HUES48 (cell line): ENCODE measurements at regions not wholly inside any gene's neighbourhood (a gene's known extent, or its start where the extent isn't known, plus 50 kb on each side); places are given as distances from the start of the nearest gene placed in this dataset.
"Not testable (repeated sequence)": the region's sequence is repeated elsewhere in the genome, so short reads cannot be mapped to it uniquely, and the experiment has no call there.

Source experiments
- H3K27ac ChIP-seq: one replicate; pipeline ENCODE4 v1.7.0; 2013; ENCODE audit warnings: low read depth, low read length, inconsistent platforms
- H3K27me3 ChIP-seq: 2 replicates; pipeline ENCODE4 v1.6.1; 2013; ENCODE audit warnings: mild to moderate bottlenecking, low read length; ENCODE audit not compliant: control insufficient read depth, insufficient read depth
- H3K36me3 ChIP-seq: 2 replicates; pipeline ENCODE4 v1.6.1; 2013; ENCODE audit warnings: low read length; ENCODE audit not compliant: control insufficient read depth, insufficient read depth
- H3K4me1 ChIP-seq: 2 replicates; pipeline ENCODE4 v1.6.1; 2013; ENCODE audit warnings: mild to moderate bottlenecking, low read length; ENCODE audit not compliant: control insufficient read depth, insufficient read depth
- H3K4me3 ChIP-seq: 2 replicates; pipeline ENCODE4 v1.5.1; 2013; ENCODE audit warnings: mild to moderate bottlenecking, low read depth, low read length
- H3K9ac ChIP-seq: 2 replicates; pipeline ENCODE4 v1.6.1; 2013; ENCODE audit warnings: mild to moderate bottlenecking, low read depth, low read length, moderate library complexity
- H3K9me3 ChIP-seq: 2 replicates; pipeline ENCODE4 v1.6.1; 2013; ENCODE audit warnings: low read length; ENCODE audit not compliant: control insufficient read depth, insufficient read depth

- Histone ChIP-seq H3K36me3 (no peaks in the 10 kb centered on the region), H3K27me3 (no peaks in the 10 kb centered on the region), H3K9ac (no peak overlapping the region), H3K9me3 (0 out of 2 replicates have a peak, but pooled peaks cover 5% of the 10 kb centered on the region), H3K4me1 (no peaks in the 10 kb centered on the region), H3K4me3 (no peak overlapping the region), H3K27ac (no peak overlapping the region)
These were observed 950.5 kb upstream of the HS3ST1 start for GRCh38 chr4:12379191-12379590.

GRCh38 chr4:12375805-12376204 is 947.1 kb upstream of the HS3ST1 start:
- no peaks in the 10 kb centered on the region for H3K9me3 ChIP-seq
- no peak overlapping the region for H3K9ac ChIP-seq
- no peaks in the 10 kb centered on the region for H3K4me1 ChIP-seq
- H3K4me3 ChIP-seq: no peak overlapping the region
- H3K27ac ChIP-seq: no peak overlapping the region
- H3K36me3 ChIP-seq: no peaks in the 10 kb centered on the region
- H3K27me3 ChIP-seq: no peaks in the 10 kb centered on the region

GRCh38 chr4:12365869-12366268 is 937.2 kb upstream of the HS3ST1 start:
- H3K4me1 ChIP-seq: peaks cover 13% of the 10 kb centered on the region
- not testable (repeated sequence) for H3K27me3 ChIP-seq, H3K4me3 ChIP-seq, H3K27ac ChIP-seq, H3K36me3 ChIP-seq, H3K9ac ChIP-seq, H3K9me3 ChIP-seq

- H3K27ac ChIP-seq: no peak overlapping the region
- no peaks in the 10 kb centered on the region for H3K36me3 ChIP-seq
- H3K4me1 ChIP-seq: peaks cover 13% of the 10 kb centered on the region
- no peaks in the 10 kb centered on the region for H3K27me3 ChIP-seq
- no peaks in the 10 kb centered on the region; the same call in 1 of the 2 replicates for H3K9me3 ChIP-seq
- no peak overlapping the region for H3K4me3 ChIP-seq
- H3K9ac ChIP-seq: no peak overlapping the region
These were observed 931.7 kb upstream of the HS3ST1 start for GRCh38 chr4:12360391-12360790.

- Histone ChIP-seq H3K9me3 (no peaks in the 10 kb centered on the region), H3K9ac (no peak overlapping the region), H3K4me1 (peaks cover 13% of the 10 kb centered on the region), H3K36me3 (no peaks in the 10 kb centered on the region), H3K27me3 (no peaks in the 10 kb centered on the region), H3K4me3 (no peak overlapping the region), H3K27ac (no peak overlapping the region)
These were observed 930.7 kb upstream of the HS3ST1 start for GRCh38 chr4:12359420-12359819.

- not testable (repeated sequence) for H3K9me3 ChIP-seq, H3K9ac ChIP-seq, H3K27me3 ChIP-seq, H3K36me3 ChIP-seq, H3K4me3 ChIP-seq, H3K27ac ChIP-seq, H3K4me1 ChIP-seq
These were observed 904.4 kb upstream of the HS3ST1 start for GRCh38 chr4:12333083-12333482.

- no peaks in the 10 kb centered on the region for H3K4me1 ChIP-seq
- H3K4me3 ChIP-seq: no peak overlapping the region
- no peaks in the 10 kb centered on the region for H3K27me3 ChIP-seq
- no peaks in the 10 kb centered on the region for H3K9me3 ChIP-seq
- H3K9ac ChIP-seq: no peak overlapping the region
- H3K36me3 ChIP-seq: no peaks in the 10 kb centered on the region
- no peak overlapping the region for H3K27ac ChIP-seq
These were observed 896.3 kb upstream of the HS3ST1 start for GRCh38 chr4:12324965-12325364.

- H3K9ac ChIP-seq: no peak overlapping the region
- no peaks in the 10 kb centered on the region for H3K27me3 ChIP-seq
- H3K36me3 ChIP-seq: no peaks in the 10 kb centered on the region
- H3K9me3 ChIP-seq: no peaks in the 10 kb centered on the region
- no peak overlapping the region for H3K4me3 ChIP-seq
- H3K4me1 ChIP-seq: no peaks in the 10 kb centered on the region
- no peak overlapping the region for H3K27ac ChIP-seq
These were observed 891.1 kb upstream of the HS3ST1 start for GRCh38 chr4:12319765-12320164.

GRCh38 chr4:12304905-12305304 is 876.2 kb upstream of the HS3ST1 start:
- no peak overlapping the region for H3K4me3 ChIP-seq
- no peaks in the 10 kb centered on the region for H3K9me3 ChIP-seq
- no peaks in the 10 kb centered on the region for H3K4me1 ChIP-seq
- no peak overlapping the region for H3K27ac ChIP-seq
- H3K9ac ChIP-seq: no peak overlapping the region
- no peaks in the 10 kb centered on the region for H3K27me3 ChIP-seq
- H3K36me3 ChIP-seq: no peaks in the 10 kb centered on the region

GRCh38 chr4:12296366-12296765 is 867.7 kb upstream of the HS3ST1 start:
- Histone ChIP-seq H3K4me1 (no peaks in the 10 kb centered on the region), H3K36me3 (no peaks in the 10 kb centered on the region), H3K9ac (no peak overlapping the region), H3K4me3 (no peak overlapping the region), H3K9me3 (no peaks in the 10 kb centered on the region), H3K27ac (no peak overlapping the region), H3K27me3 (no peaks in the 10 kb centered on the region)

- Histone ChIP-seq H3K4me3 (no peak overlapping the region), H3K9me3 (peaks cover 8% of the 10 kb centered on the region; the same call in 1 of the 2 replicates), H3K27me3 (no peaks in the 10 kb centered on the region), H3K27ac (no peak overlapping the region), H3K36me3 (no peaks in the 10 kb centered on the region), H3K9ac (no peak overlapping the region), H3K4me1 (no peaks in the 10 kb centered on the region)
These were observed 865.3 kb upstream of the HS3ST1 start for GRCh38 chr4:12293906-12294525.

GRCh38 chr4:12286351-12286750 is 857.7 kb upstream of the HS3ST1 start:
- H3K4me1 ChIP-seq: no peaks in the 10 kb centered on the region
- peaks cover 59% of the 10 kb centered on the region for H3K9me3 ChIP-seq
- H3K36me3 ChIP-seq: no peaks in the 10 kb centered on the region
- H3K27me3 ChIP-seq: no peaks in the 10 kb centered on the region
- H3K9ac ChIP-seq: no peak overlapping the region
- no peak overlapping the region for H3K27ac ChIP-seq
- no peak overlapping the region for H3K4me3 ChIP-seq
